ENCODE measurements at regions not wholly inside any gene's neighbourhood (a gene's known extent, or its start where the extent isn't known, plus 50 kb on each side); places are given as distances from the start of the nearest gene placed in this dataset.
"Not testable (repeated sequence)": the region's sequence is repeated elsewhere in the genome, so short reads cannot be mapped to it uniquely, and the experiment has no call there.

- DNase-seq: no peak
Measured at GRCh38 chr10:78654047-78654590, 414.6 kb upstream of the ZMIZ1 start.

GRCh38 chr10:78655979-78656378 is 412.8 kb upstream of the ZMIZ1 start:
- peak; percentile 26 for DNase-seq

- peak; percentile 81 for DNase-seq
Measured at GRCh38 chr10:78656417-78657162, 412.2 kb upstream of the ZMIZ1 start.

- DNase-seq: peak; percentile 32
Measured at GRCh38 chr10:78657163-78657861, 411.5 kb upstream of the ZMIZ1 start.

GRCh38 chr10:78657862-78658165 is 411.0 kb upstream of the ZMIZ1 start:
- DNase-seq: no peak

- DNase-seq: no peak
Measured at GRCh38 chr10:78658645-78659597, 409.8 kb upstream of the ZMIZ1 start.

GRCh38 chr10:78659598-78659967 is 409.2 kb upstream of the ZMIZ1 start:
- DNase-seq: no peak

GRCh38 chr10:78660446-78661106 is 408.2 kb upstream of the ZMIZ1 start:
- DNase-seq: no peak

- DNase-seq: no peak
Measured at GRCh38 chr10:78663721-78664120, 405.0 kb upstream of the ZMIZ1 start.

GRCh38 chr10:78664929-78665553 is 403.7 kb upstream of the ZMIZ1 start:
- no peak for DNase-seq

- no peak for DNase-seq
Measured at GRCh38 chr10:78672918-78673317, 395.8 kb upstream of the ZMIZ1 start.

GRCh38 chr10:78681141-78681540 is 387.6 kb upstream of the ZMIZ1 start:
- DNase-seq: not testable (repeated sequence)

GRCh38 chr10:78681986-78682385 is 386.8 kb upstream of the ZMIZ1 start:
- DNase-seq: not testable (repeated sequence)

GRCh38 chr10:78684947-78685346 is 383.8 kb upstream of the ZMIZ1 start:
- DNase-seq: no peak

- no peak for DNase-seq
Measured at GRCh38 chr10:78685466-78686103, 383.2 kb upstream of the ZMIZ1 start.

- DNase-seq: no peak
Measured at GRCh38 chr10:78686444-78687060, 382.2 kb upstream of the ZMIZ1 start.

GRCh38 chr10:78687626-78688025 is 381.1 kb upstream of the ZMIZ1 start:
- DNase-seq: no peak

- peak; percentile 60 for DNase-seq
Measured at GRCh38 chr10:78688230-78688900, 380.4 kb upstream of the ZMIZ1 start.

- peak; percentile 63 for DNase-seq
Measured at GRCh38 chr10:78688901-78689583, 379.7 kb upstream of the ZMIZ1 start.

- no peak for DNase-seq
Measured at GRCh38 chr10:78689584-78689935, 379.2 kb upstream of the ZMIZ1 start.
